WI38 (cell line): ENCODE measurements at regions not wholly inside any gene's neighbourhood (a gene's known extent, or its start where the extent isn't known, plus 50 kb on each side); places are given as distances from the start of the nearest gene placed in this dataset.
"Not testable (repeated sequence)": the region's sequence is repeated elsewhere in the genome, so short reads cannot be mapped to it uniquely, and the experiment has no call there.

ENCODE experiments used
- H3K4me3 ChIP-seq: 2 replicates; pipeline ENCODE4 v1.5.1; 2011; ENCODE audit warnings: low read depth, mild to moderate bottlenecking, control low read depth, low read length
- TF ChIP-seq, protein P1 (sequence below): IDR thresholded peaks from 2 replicates; pipeline ENCODE4 v1.5.1; 2012; ENCODE audit warnings: low read depth, mild to moderate bottlenecking, control low read depth, low read length

GRCh38 chr5:110973510-110973909 lies 98.0 kb upstream of the TSLP start:
- H3K4me3 ChIP-seq: no peak overlapping the region
- TF ChIP-seq, protein P1, sequence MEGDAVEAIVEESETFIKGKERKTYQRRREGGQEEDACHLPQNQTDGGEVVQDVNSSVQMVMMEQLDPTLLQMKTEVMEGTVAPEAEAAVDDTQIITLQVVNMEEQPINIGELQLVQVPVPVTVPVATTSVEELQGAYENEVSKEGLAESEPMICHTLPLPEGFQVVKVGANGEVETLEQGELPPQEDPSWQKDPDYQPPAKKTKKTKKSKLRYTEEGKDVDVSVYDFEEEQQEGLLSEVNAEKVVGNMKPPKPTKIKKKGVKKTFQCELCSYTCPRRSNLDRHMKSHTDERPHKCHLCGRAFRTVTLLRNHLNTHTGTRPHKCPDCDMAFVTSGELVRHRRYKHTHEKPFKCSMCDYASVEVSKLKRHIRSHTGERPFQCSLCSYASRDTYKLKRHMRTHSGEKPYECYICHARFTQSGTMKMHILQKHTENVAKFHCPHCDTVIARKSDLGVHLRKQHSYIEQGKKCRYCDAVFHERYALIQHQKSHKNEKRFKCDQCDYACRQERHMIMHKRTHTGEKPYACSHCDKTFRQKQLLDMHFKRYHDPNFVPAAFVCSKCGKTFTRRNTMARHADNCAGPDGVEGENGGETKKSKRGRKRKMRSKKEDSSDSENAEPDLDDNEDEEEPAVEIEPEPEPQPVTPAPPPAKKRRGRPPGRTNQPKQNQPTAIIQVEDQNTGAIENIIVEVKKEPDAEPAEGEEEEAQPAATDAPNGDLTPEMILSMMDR: no peak

DNA sequence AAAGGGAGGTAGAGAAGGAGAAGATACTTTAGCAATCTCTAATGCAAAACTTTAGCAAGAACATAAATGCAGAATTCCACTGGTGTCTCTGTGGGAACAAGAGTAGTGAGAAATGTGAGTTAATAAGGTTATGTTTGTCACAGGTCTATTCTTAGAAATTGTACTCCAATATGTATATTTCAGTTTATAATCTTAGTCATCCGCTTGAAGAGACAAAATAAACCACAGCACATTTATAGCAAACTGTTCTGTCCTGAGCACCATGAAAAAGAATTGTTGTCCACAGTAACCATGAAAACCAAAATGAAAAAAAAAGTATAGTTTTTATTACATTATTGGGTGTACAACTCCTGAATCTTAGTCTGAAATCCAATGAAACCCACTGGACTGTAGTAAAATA lies 93.6 kb upstream of the TSLP start:
- TF ChIP-seq, protein P1: no peak
- no peak overlapping the region for H3K4me3 ChIP-seq

- not testable (repeated sequence) for H3K4me3 ChIP-seq
These were observed 85.6 kb upstream of the TSLP start for GRCh38 chr5:110985882-110986281.

- H3K4me3 ChIP-seq: not testable (repeated sequence)
These were observed 83.9 kb upstream of the TSLP start for GRCh38 chr5:110987573-110987972.

GRCh38 chr5:110996742-110997141 lies 74.8 kb upstream of the TSLP start:
- no peak overlapping the region for H3K4me3 ChIP-seq
- TF ChIP-seq, protein P1: no peak

DNA sequence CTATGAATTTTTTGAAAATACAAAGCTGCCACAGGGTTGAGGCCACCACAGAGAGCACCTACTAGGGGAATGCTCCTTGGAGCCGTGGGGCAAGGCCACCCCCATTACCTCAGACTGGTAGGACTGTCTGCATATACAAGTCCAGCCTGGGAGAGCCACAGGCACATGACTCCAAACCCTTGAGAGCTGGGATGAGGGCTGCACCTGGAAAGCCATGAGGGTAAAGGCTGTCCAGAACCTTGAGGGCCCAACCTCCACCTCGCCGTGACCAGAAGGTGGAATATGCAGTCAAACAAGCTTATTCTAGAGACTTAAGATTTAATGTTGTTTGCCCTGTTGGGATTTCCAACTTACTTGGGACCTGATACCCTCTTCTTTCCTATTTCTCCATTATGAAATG lies 69.5 kb upstream of the TSLP start:
- TF ChIP-seq, protein P1: no peak
- H3K4me3 ChIP-seq: no peak overlapping the region

DNA sequence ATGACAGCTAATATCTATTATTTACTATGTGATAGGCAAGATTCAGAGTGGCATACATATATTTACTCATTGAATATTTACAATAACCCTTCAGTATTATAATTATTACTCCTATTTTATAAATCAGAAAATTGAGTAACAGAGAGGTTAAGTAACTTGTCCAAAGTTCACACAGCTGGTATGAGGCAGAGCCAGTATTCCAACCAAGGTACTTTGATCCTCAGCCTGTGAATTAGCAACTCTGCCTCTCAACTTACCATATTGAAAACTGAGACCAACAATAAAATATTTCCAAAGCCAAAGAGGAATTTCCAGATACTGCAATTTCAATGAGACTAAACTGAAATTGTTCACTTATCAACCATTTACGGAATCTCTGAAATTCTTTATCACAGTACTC lies 67.9 kb upstream of the TSLP start:
- H3K4me3 ChIP-seq: no peak overlapping the region
- TF ChIP-seq, protein P1: no peak

DNA sequence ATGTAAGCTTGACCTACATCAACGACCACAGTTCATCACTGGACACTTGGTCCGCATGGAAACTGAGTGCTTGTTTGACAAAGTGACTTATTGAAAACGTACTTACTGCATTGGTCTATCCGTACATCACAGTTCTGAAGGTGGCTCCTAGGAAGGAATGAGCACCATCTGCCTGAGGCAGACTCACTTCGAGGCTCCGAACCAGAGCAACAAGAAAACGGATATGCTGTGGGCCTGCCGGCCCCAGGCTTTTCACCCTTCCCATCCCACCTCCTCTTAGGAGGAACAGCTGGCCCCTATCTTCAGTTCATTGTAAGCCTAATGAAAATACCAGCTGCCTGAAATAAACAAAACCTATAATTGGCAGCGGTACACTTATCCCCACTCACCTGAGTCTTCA lies 67.2 kb upstream of the TSLP start:
- TF ChIP-seq, protein P1: no peak
- no peak overlapping the region for H3K4me3 ChIP-seq

DNA sequence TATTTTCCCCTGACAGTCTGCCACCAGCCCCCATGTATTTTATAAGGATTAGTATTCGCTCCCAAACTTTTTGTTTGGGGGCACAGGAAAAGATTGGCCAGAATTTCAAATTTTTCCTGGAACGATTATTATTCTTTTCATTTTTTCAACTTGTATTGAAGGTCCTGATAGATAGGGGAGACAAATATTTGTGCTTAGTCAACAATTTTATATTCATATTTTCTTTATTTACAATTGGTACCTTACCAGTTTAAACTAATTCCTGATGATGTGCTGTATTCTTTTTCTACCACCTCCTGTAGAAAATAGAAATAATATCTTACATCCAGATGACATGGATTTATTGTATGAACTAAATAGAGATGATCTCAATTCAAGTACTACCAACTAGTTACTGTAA lies 60.7 kb upstream of the TSLP start:
- TF ChIP-seq, protein P1: no peak
- no peak overlapping the region for H3K4me3 ChIP-seq
